Liver (tissue), 8 donors: ENCODE measurements at regions not wholly inside any gene's neighbourhood (a gene's known extent, or its start where the extent isn't known, plus 50 kb on each side); places are given as distances from the start of the nearest gene placed in this dataset.

Experiments
- DNase-seq: peaks from one replicate; pipeline ENCODE4 v3.0.0-alpha.2; 2017; ENCODE audit warnings: low spot score
- H3K27ac ChIP-seq, 2 donors: one replicate each; pipeline ENCODE4 v1.7.0; 2013; ENCODE audit warnings: inconsistent platforms in 2 of 2, low read length in 2 of 2, control low read depth in 1 of 2, low read depth in 1 of 2, mild to moderate bottlenecking in 1 of 2
- H3K27me3 ChIP-seq, 4 donors: one replicate each; pipeline versions ENCODE4 v1.6.1 to v1.7.0; 2013; ENCODE audit warnings: low read length in 3 of 4, inconsistent platforms in 1 of 4, mild to moderate bottlenecking in 1 of 4, moderate library complexity in 1 of 4; ENCODE audit not compliant: control insufficient read depth in 4 of 4, insufficient read depth in 4 of 4
- H3K36me3 ChIP-seq, 4 donors: one replicate each; pipeline versions ENCODE4 v1.6.1 to v1.7.0; 2013; ENCODE audit warnings: low read length in 3 of 4, mild to moderate bottlenecking in 3 of 4, low read depth in 1 of 4, moderate library complexity in 1 of 4; ENCODE audit not compliant: control insufficient read depth in 4 of 4, insufficient read depth in 3 of 4
- H3K4me1 ChIP-seq, 4 donors: one replicate each; pipeline versions ENCODE4 v1.6.1 to v1.7.0; 2013; ENCODE audit warnings: low read length in 3 of 4, mild to moderate bottlenecking in 3 of 4, moderate library complexity in 1 of 4; ENCODE audit not compliant: control insufficient read depth in 4 of 4, insufficient read depth in 4 of 4
- H3K4me3 ChIP-seq, 3 donors: one replicate each; pipeline versions ENCODE4 v1.6.1 to v1.7.0; 2013; ENCODE audit warnings: low read length in 3 of 3, control low read depth in 1 of 3, low read depth in 1 of 3, mild to moderate bottlenecking in 1 of 3
- H3K9ac ChIP-seq, 2 donors: one replicate each; pipeline ENCODE4 v1.7.0; 2013; ENCODE audit warnings: low read length in 2 of 2, mild to moderate bottlenecking in 2 of 2, moderate library complexity in 2 of 2, control low read depth in 1 of 2, low read depth in 1 of 2
- H3K9me3 ChIP-seq, 4 donors: one replicate each; pipeline versions ENCODE4 v1.6.1 to v1.7.0; 2013; ENCODE audit warnings: low read length in 3 of 4; ENCODE audit not compliant: control insufficient read depth in 4 of 4
- ATF3 ChIP-seq: IDR thresholded peaks from 2 replicates; pipeline ENCODE4 v1.6.1; 2016; ENCODE audit warnings: antibody characterized with exemption
- CTCF ChIP-seq: fragments of 150-350 bp; IDR thresholded peaks from 2 replicates; pipeline ENCODE4 v1.5.1; 2017; ENCODE audit warnings: improper control_type of control experiment, low read depth, low read length; ENCODE audit not compliant: missing input control
- EGR1 ChIP-seq, 2 donors: IDR thresholded peaks; 2 replicates each; pipeline ENCODE4 v1.6.1; 2016 to 2018; ENCODE audit warnings: antibody characterized with exemption in 2 of 2, low read depth in 2 of 2
- FOXA1 ChIP-seq: IDR thresholded peaks from 2 replicates; pipeline ENCODE4 v1.6.1; 2016; ENCODE audit warnings: antibody characterized with exemption
- FOXA2 ChIP-seq: IDR thresholded peaks from 2 replicates; pipeline ENCODE4 v1.6.1; 2016; ENCODE audit warnings: antibody characterized with exemption
- GABPA ChIP-seq, 2 donors: IDR thresholded peaks in 1 of 2; conservative IDR thresholded peaks in 1 of 2; 2 replicates each; pipeline ENCODE4 v1.6.1; 2016; ENCODE audit warnings: antibody characterized with exemption in 2 of 2, mild to moderate bottlenecking in 1 of 2, moderate library complexity in 1 of 2
- HNF4A ChIP-seq, 2 donors: conservative IDR thresholded peaks; 2 replicates each; pipeline ENCODE4 v1.6.1; 2016; ENCODE audit warnings: antibody characterized with exemption in 2 of 2, mild to moderate bottlenecking in 2 of 2
- HNF4G ChIP-seq: IDR thresholded peaks from 2 replicates; pipeline ENCODE4 v1.6.1; 2016; ENCODE audit warnings: antibody characterized with exemption
- JUND ChIP-seq, 2 donors: IDR thresholded peaks; 2 replicates each; pipeline ENCODE4 v1.6.1; 2016; ENCODE audit warnings: antibody characterized with exemption in 2 of 2
- MAX ChIP-seq: IDR thresholded peaks from 2 replicates; pipeline ENCODE4 v1.6.1; 2016; ENCODE audit warnings: antibody characterized with exemption
- NR2F2 ChIP-seq: IDR thresholded peaks from 2 replicates; pipeline ENCODE4 v1.6.1; 2016; ENCODE audit warnings: antibody characterized with exemption
- RAD21 ChIP-seq, 2 donors: IDR thresholded peaks; 2 replicates each; pipeline ENCODE4 v1.6.1; 2016; ENCODE audit warnings: antibody characterized with exemption in 2 of 2, mild to moderate bottlenecking in 2 of 2
- REST ChIP-seq: IDR thresholded peaks from 2 replicates; pipeline ENCODE4 v1.6.1; 2016; ENCODE audit warnings: antibody characterized with exemption, mild to moderate bottlenecking
- RXRA ChIP-seq, 2 donors: IDR thresholded peaks; 2 replicates each; pipeline ENCODE4 v1.6.1; 2017 to 2018; ENCODE audit warnings: antibody characterized with exemption in 2 of 2, mild to moderate bottlenecking in 1 of 2
- SP1 ChIP-seq: IDR thresholded peaks from 2 replicates; pipeline ENCODE4 v1.6.1; 2018; ENCODE audit warnings: antibody characterized with exemption, mild to moderate bottlenecking
- TAF1 ChIP-seq: conservative IDR thresholded peaks from 2 replicates; pipeline ENCODE4 v1.6.1; 2016; ENCODE audit warnings: antibody characterized with exemption, mild to moderate bottlenecking
- YY1 ChIP-seq: IDR thresholded peaks from 2 replicates; pipeline ENCODE4 v1.6.1; 2016; ENCODE audit warnings: antibody characterized with exemption, mild to moderate bottlenecking
- ZBTB33 ChIP-seq: IDR thresholded peaks from 2 replicates; pipeline ENCODE4 v1.6.1; 2016; ENCODE audit warnings: antibody characterized with exemption
- whole genome bisulfite sequencing: extraction: QIAGEN DNeasy Blood & Tissue Kit; methylation state at CpG from one replicate; pipeline ENCODE4 v1.1.7; 2013; 5-methylcytosine and 5-hydroxymethylcytosine counted together
- donor health status: healthy.
- donor health status: healthy.
- donor health status: healthy.
- donor health status: healthy.
- donor health status: healthy.

GRCh38 chr1:162984699-162985098 lies 84.5 kb upstream of the RGS4 start (continued):
- TF ChIP-seq JUND (IDR thresholded peaks at IDR 0.05): no peak

GRCh38 chr1:162983671-162984425 lies 85.3 kb upstream of the RGS4 start:
- Histone ChIP-seq H3K4me3 (no peak overlapping the region), H3K27me3 (peaks cover 0 to 2% (median 0%) of the 10 kb centered on the region in 4 donors), H3K36me3 (no peaks in the 10 kb centered on the region), H3K9me3 (no peaks in the 10 kb centered on the region), H3K27ac (no peak overlapping the region), H3K9ac (no peak overlapping the region), H3K4me1 (no peaks in the 10 kb centered on the region)
- TF ChIP-seq RXRA (IDR thresholded peaks at IDR 0.05): no peak
- no peak for TF ChIP-seq EGR1 (IDR thresholded peaks at IDR 0.05; ENCODE audit: low read depth in 2 of 2)
- TF ChIP-seq ZBTB33: no peak
- TF ChIP-seq SP1: no peak
- no peak for TF ChIP-seq FOXA2
- no peak for TF ChIP-seq YY1
- no peak for TF ChIP-seq MAX
- TF ChIP-seq HNF4A (conservative IDR thresholded peaks at IDR 0.05): no peak
- TF ChIP-seq HNF4G: no peak
- TF ChIP-seq GABPA (IDR thresholded peaks at IDR 0.05 in 1 of 2, conservative IDR thresholded peaks at IDR 0.05 in 1 of 2): no peak
- TF ChIP-seq RAD21 (IDR thresholded peaks at IDR 0.05): no peak
- TF ChIP-seq TAF1: no peak
- no peak for TF ChIP-seq NR2F2
- TF ChIP-seq CTCF: no peak
- no peak for TF ChIP-seq REST
- no peak for TF ChIP-seq ATF3
- no peak for TF ChIP-seq FOXA1
- no peak for TF ChIP-seq JUND (IDR thresholded peaks at IDR 0.05)
- DNase-seq: no peak
- 74% methylated on average over 3 of the region's 3 CpGs for WGBS
